ENCODE measurements at regions not wholly inside any gene's neighbourhood (a gene's known extent, or its start where the extent isn't known, plus 50 kb on each side); places are given as distances from the start of the nearest gene placed in this dataset.

GRCh38 chr10:44173608-44173894 is 211.3 kb downstream of the CXCL12 start:
- DNase-seq (no peak), ATAC-seq (no peak)
- H3K4me1 Mint-ChIP-seq = no peaks in the 10 kb centered on the region
- no peaks in the 10 kb centered on the region for H3K36me3 Mint-ChIP-seq (ENCODE audit: low read depth)
- peaks cover 33% of the 10 kb centered on the region for H3K27me3 Mint-ChIP-seq
- H3K4me3 Mint-ChIP-seq = no peak overlapping the region
- no peak overlapping the region for H3K27ac Mint-ChIP-seq
- H3K9me3 ChIP-seq (ENCODE audit: control insufficient read depth, low read length, poor library complexity, severe bottlenecking) = no peaks in the 10 kb centered on the region

- H3K4me3 Mint-ChIP-seq = no peak overlapping the region
- no peak overlapping the region for H3K27ac Mint-ChIP-seq
- DNase-seq = no peak
- H3K27me3 Mint-ChIP-seq = peaks cover 33% of the 10 kb centered on the region
- H3K4me1 Mint-ChIP-seq = no peaks in the 10 kb centered on the region
- ATAC-seq = no peak
- no peaks in the 10 kb centered on the region for H3K36me3 Mint-ChIP-seq (ENCODE audit: low read depth)
- H3K9me3 ChIP-seq (ENCODE audit: control insufficient read depth, low read length, poor library complexity, severe bottlenecking) = no peaks in the 10 kb centered on the region
These were observed 211.9 kb downstream of the CXCL12 start for GRCh38 chr10:44172883-44173607.

GRCh38 chr10:44171765-44172164 is 213.1 kb downstream of the CXCL12 start:
- Mint-ChIP-seq H3K4me1 (no peaks in the 10 kb centered on the region), H3K27me3 (peaks cover 33% of the 10 kb centered on the region), H3K36me3 (ENCODE audit: low read depth) (no peaks in the 10 kb centered on the region), H3K27ac (no peak overlapping the region), H3K4me3 (no peak overlapping the region)
- DNase-seq (no peak), ATAC-seq (no peak)
- no peaks in the 10 kb centered on the region for H3K9me3 ChIP-seq (ENCODE audit: control insufficient read depth, low read length, poor library complexity, severe bottlenecking)

GRCh38 chr10:44168478-44168877 is 216.4 kb downstream of the CXCL12 start:
- H3K4me3 Mint-ChIP-seq = no peak overlapping the region
- H3K36me3 Mint-ChIP-seq (ENCODE audit: low read depth) = no peaks in the 10 kb centered on the region
- ATAC-seq = no peak

GRCh38 chr10:44167752-44168151 is 217.1 kb downstream of the CXCL12 start:
- H3K27ac Mint-ChIP-seq = no peak overlapping the region
- no peaks in the 10 kb centered on the region for H3K36me3 Mint-ChIP-seq (ENCODE audit: low read depth)
- peaks cover 6% of the 10 kb centered on the region for H3K4me1 Mint-ChIP-seq
- no peak for DNase-seq
- ATAC-seq = no peak
- peaks cover 30% of the 10 kb centered on the region for H3K27me3 Mint-ChIP-seq
- no peaks in the 10 kb centered on the region for H3K9me3 ChIP-seq (ENCODE audit: control insufficient read depth, low read length, poor library complexity, severe bottlenecking)
- H3K4me3 Mint-ChIP-seq = no peak overlapping the region

More at GRCh38 chr10:44168478-44168877, 216.4 kb downstream of the CXCL12 start:
- H3K27ac Mint-ChIP-seq = no peak overlapping the region
- no peaks in the 10 kb centered on the region for H3K9me3 ChIP-seq (ENCODE audit: control insufficient read depth, low read length, poor library complexity, severe bottlenecking)
- H3K27me3 Mint-ChIP-seq = peaks cover 34% of the 10 kb centered on the region
- H3K4me1 Mint-ChIP-seq = peaks cover 4% of the 10 kb centered on the region
- DNase-seq = no peak

- peaks cover 6% of the 10 kb centered on the region for H3K4me1 Mint-ChIP-seq
- peaks cover 24% of the 10 kb centered on the region for H3K27me3 Mint-ChIP-seq
- ATAC-seq = no peak
- H3K4me3 Mint-ChIP-seq = no peak overlapping the region
- DNase-seq = no peak
- H3K27ac Mint-ChIP-seq = no peak overlapping the region
- H3K36me3 Mint-ChIP-seq (ENCODE audit: low read depth) = no peaks in the 10 kb centered on the region
- H3K9me3 ChIP-seq (ENCODE audit: control insufficient read depth, low read length, poor library complexity, severe bottlenecking) = no peaks in the 10 kb centered on the region
These were observed 218.5 kb downstream of the CXCL12 start for GRCh38 chr10:44166441-44166840.

GRCh38 chr10:44164251-44164956 is 220.5 kb downstream of the CXCL12 start:
- Mint-ChIP-seq H3K36me3 (ENCODE audit: low read depth) (no peaks in the 10 kb centered on the region), H3K27ac (no peak overlapping the region), H3K27me3 (peaks cover 10% of the 10 kb centered on the region), H3K4me3 (no peak overlapping the region), H3K4me1 (peaks cover 6% of the 10 kb centered on the region)
- DNase-seq (no peak), ATAC-seq (no peak)
- H3K9me3 ChIP-seq (ENCODE audit: control insufficient read depth, low read length, poor library complexity, severe bottlenecking) = no peaks in the 10 kb centered on the region

GRCh38 chr10:44161184-44161583 is 223.7 kb downstream of the CXCL12 start:
- ATAC-seq = no peak
- Mint-ChIP-seq H3K27me3 (peaks cover 5% of the 10 kb centered on the region), H3K4me3 (no peak overlapping the region), H3K4me1 (peaks cover 6% of the 10 kb centered on the region), H3K27ac (no peak overlapping the region), H3K36me3 (ENCODE audit: low read depth) (no peaks in the 10 kb centered on the region)
- no peaks in the 10 kb centered on the region for H3K9me3 ChIP-seq (ENCODE audit: control insufficient read depth, low read length, poor library complexity, severe bottlenecking)
- DNase-seq = no peak

GRCh38 chr10:44157574-44157973 is 227.3 kb downstream of the CXCL12 start:
- Mint-ChIP-seq H3K4me3 (no peak overlapping the region), H3K27ac (no peak overlapping the region)
- no peak for DNase-seq

GRCh38 chr10:44154956-44155355 is 229.9 kb downstream of the CXCL12 start:
- Mint-ChIP-seq H3K27me3 (no peaks in the 10 kb centered on the region), H3K4me1 (no peaks in the 10 kb centered on the region), H3K36me3 (ENCODE audit: low read depth) (no peaks in the 10 kb centered on the region), H3K27ac (no peak overlapping the region), H3K4me3 (no peak overlapping the region)
- no peaks in the 10 kb centered on the region for H3K9me3 ChIP-seq (ENCODE audit: control insufficient read depth, low read length, poor library complexity, severe bottlenecking)
- no peak for DNase-seq
- no peak for ATAC-seq

More at GRCh38 chr10:44157574-44157973, 227.3 kb downstream of the CXCL12 start:
- H3K4me1 Mint-ChIP-seq = no peaks in the 10 kb centered on the region
- no peaks in the 10 kb centered on the region for H3K9me3 ChIP-seq (ENCODE audit: control insufficient read depth, low read length, poor library complexity, severe bottlenecking)
- no peaks in the 10 kb centered on the region for H3K27me3 Mint-ChIP-seq
- H3K36me3 Mint-ChIP-seq (ENCODE audit: low read depth) = no peaks in the 10 kb centered on the region
- no peak for ATAC-seq

GRCh38 chr10:44153918-44154670 is 230.8 kb downstream of the CXCL12 start:
- no peak overlapping the region for H3K4me3 Mint-ChIP-seq
- H3K36me3 Mint-ChIP-seq (ENCODE audit: low read depth) = no peaks in the 10 kb centered on the region
- no peaks in the 10 kb centered on the region for H3K27me3 Mint-ChIP-seq
- DNase-seq (no peak), ATAC-seq (no peak)
- H3K27ac Mint-ChIP-seq = no peak overlapping the region
- H3K4me1 Mint-ChIP-seq = no peaks in the 10 kb centered on the region
- no peaks in the 10 kb centered on the region for H3K9me3 ChIP-seq (ENCODE audit: control insufficient read depth, low read length, poor library complexity, severe bottlenecking)

- Mint-ChIP-seq H3K27ac (no peak overlapping the region), H3K4me1 (no peaks in the 10 kb centered on the region), H3K27me3 (no peaks in the 10 kb centered on the region), H3K4me3 (no peak overlapping the region), H3K36me3 (ENCODE audit: low read depth) (no peaks in the 10 kb centered on the region)
- DNase-seq (no peak), ATAC-seq (no peak)
- H3K9me3 ChIP-seq (ENCODE audit: control insufficient read depth, low read length, poor library complexity, severe bottlenecking) = no peaks in the 10 kb centered on the region
These were observed 241.3 kb downstream of the CXCL12 start for GRCh38 chr10:44143556-44143955.

GRCh38 chr10:44132361-44133289 is 252.3 kb downstream of the CXCL12 start:
- Mint-ChIP-seq H3K4me3 (no peak overlapping the region), H3K27ac (no peak overlapping the region), H3K4me1 (no peaks in the 10 kb centered on the region), H3K36me3 (ENCODE audit: low read depth) (no peaks in the 10 kb centered on the region), H3K27me3 (peaks cover 11% of the 10 kb centered on the region)
- DNase-seq (no peak), ATAC-seq (no peak)
- no peaks in the 10 kb centered on the region for H3K9me3 ChIP-seq (ENCODE audit: control insufficient read depth, low read length, poor library complexity, severe bottlenecking)

Measured in T-helper 17 cell (primary cell).